GM19324 (cell line): ENCODE measurements at regions not wholly inside any gene's neighbourhood (a gene's known extent, or its start where the extent isn't known, plus 50 kb on each side); places are given as distances from the start of the nearest gene placed in this dataset.
"Not testable (repeated sequence)": the region's sequence is repeated elsewhere in the genome, so short reads cannot be mapped to it uniquely, and the experiment has no call there.

Experiments used
- ATAC-seq: cut with Tn5 transposase; IDR thresholded peaks from one replicate; pipeline ENCODE4 v1.9.1; 2021; ENCODE audit warnings: mild to moderate bottlenecking, moderate library complexity; ENCODE audit not compliant: unreplicated experiment, low FRiP score

GRCh38 chr4:167906851-167907250, 185.5 kb upstream of the ANXA10 start:
- ATAC-seq, result no peak

GRCh38 chr4:167908816-167909215, 183.5 kb upstream of the ANXA10 start:
- ATAC-seq, result no peak

DNA sequence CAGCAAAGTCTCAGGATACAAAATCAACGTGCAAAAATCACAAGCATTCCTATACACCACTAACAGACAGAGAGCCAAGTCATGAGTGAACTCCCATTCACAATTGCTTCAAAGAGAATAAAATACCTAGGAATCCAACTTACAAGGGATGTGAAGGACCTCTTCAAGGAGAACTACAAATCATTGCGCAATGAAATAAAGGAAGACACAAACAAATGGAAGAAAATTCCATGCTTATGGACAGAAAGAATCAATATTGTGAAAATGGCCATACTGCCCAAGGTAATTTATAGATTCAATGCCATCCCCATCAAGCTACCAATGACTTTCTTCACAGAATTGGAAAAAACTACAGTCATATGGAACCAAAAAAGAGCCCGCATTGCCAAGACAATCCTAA, 179.8 kb upstream of the ANXA10 start:
- ATAC-seq, result not testable (repeated sequence)

- no peak for ATAC-seq
These were observed 174.3 kb upstream of the ANXA10 start for GRCh38 chr4:167918077-167918476.

GRCh38 chr4:167930166-167930565, 162.2 kb upstream of the ANXA10 start:
- no peak for ATAC-seq

DNA sequence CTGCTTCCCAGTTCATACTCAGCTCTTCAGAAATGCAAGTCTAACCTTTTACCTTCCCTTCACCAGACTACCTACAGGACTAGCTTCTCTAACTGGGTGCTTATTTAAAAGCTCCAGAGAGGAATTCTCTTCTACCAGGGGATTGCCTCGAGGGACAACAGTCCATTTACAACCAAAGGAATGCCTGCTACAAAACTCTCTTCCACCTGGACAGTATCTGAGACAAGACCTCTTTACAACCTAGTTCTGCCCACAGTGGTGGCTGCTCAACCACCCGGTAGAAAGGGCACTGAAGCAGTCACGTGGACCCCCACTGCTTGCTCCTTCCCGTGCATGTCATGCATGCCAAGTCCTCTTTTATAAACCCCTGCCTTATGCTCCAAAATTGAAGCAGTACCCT, 158.1 kb upstream of the ANXA10 start:
- no peak for ATAC-seq

DNA sequence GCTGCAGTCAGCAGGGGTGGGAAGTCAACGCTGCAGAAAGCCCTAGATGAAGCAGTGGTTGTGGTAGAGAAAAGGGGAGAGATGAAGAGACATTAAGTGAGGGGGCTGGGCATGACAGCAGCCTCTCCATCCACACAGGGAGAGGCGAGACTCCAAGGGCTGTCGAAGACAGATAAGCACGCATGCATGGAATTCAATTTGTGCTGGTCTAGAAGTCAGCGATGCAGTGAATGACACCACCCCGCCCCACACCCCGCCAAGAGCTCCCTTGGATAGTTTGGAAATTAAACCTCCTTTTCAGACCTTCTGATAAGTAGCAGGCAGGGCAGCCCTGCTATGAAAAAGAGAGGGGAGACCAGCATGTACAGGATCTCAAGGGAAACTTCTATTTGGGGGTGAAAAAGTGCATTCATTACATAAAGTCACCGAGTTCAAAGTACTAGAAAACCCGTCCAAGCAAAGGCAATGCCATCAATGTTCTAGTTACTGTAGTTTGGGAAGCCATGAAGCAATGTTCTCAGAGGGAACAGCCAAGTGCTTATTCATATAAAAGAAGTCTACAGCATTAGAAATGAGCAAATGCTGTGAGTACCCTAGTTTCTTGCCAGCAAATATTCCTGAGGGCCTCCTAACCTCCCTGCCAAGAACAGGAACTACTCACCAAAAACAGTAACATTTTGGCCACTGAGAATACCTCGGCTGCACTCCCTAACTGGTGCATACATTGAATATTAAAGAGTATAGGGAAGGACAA, 152.3 kb upstream of the ANXA10 start:
- no peak for ATAC-seq

DNA sequence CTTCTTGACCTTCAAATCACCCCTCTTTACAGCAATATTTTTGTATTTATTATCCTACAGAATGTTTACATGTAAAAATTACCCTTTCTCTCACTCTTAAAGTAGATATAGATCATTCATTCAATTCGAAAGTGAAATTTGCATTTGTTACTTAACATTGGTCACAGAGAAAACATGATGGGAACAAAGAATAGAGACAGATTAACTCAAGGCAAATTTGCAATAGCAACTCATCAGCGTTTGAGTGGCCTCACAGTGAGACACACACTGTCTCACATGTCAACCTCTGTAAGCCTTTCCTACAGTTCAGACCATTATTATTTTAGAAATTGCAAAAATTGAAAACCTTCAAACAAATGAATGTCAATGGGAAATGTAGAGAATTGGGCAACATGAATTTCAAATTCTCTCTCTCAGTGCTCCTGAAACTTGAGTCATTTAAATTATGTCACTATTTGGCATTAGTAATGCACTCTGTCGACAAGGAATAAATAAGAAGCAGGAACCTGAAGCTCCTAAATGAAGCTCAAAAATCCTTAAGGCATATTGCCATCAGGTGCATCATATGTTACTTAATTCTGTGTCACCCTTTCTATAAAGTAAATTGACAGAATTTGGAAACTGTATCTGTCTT, 148.3 kb upstream of the ANXA10 start:
- peak; percentile 75 for ATAC-seq

- no peak for ATAC-seq
These were observed 147.6 kb upstream of the ANXA10 start for GRCh38 chr4:167944721-167945120.

GRCh38 chr4:167955006-167955405, 137.3 kb upstream of the ANXA10 start:
- ATAC-seq, result no peak

DNA sequence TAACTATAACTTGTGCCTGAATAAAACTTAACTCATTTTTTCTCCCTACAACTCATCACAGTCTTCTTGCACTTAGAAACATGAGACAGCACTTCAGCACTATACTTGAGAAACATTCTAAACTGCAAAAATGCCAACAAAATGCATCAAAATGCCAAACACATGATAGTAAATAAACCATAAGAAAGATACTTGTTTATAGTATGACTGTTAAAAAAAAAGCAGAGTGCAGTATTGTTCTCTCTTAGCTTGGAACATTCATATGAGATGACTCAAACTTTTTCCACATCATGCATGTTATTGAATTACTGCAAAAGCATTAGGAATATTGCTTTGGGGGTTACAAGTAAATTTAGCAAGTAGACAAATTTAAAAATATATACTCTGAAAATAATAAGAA, 135.7 kb upstream of the ANXA10 start:
- ATAC-seq, result no peak

- ATAC-seq, result no peak
These were observed 127.5 kb upstream of the ANXA10 start for GRCh38 chr4:167964766-167965373.

- ATAC-seq, result no peak
These were observed 126.2 kb upstream of the ANXA10 start for GRCh38 chr4:167966143-167966542.

- ATAC-seq, result no peak
These were observed 118.8 kb upstream of the ANXA10 start for GRCh38 chr4:167973513-167973912.

DNA sequence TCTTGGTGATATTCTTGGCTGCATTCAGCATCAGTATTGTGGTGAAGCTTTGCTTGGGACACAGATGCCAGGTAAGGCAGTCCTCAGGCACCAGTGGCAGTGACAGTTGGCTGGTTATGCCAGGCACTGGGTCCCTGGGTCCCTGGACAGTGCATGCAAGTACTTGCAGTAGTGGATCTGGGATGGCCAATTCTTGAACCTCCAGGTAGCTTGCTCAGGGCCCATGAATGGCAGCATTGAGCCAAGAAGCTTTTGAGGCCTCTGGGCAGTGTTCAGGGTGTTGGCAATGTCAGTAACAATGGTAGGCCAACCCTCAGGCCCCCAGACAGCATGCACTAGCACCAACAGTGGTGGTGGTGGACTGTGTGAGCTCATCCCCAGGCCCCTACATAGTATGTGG, 106.8 kb upstream of the ANXA10 start:
- no peak for ATAC-seq

- no peak for ATAC-seq
These were observed 106.3 kb upstream of the ANXA10 start for GRCh38 chr4:167986044-167986443.

GRCh38 chr4:167987285-167987684, 105.1 kb upstream of the ANXA10 start:
- ATAC-seq, result no peak

DNA sequence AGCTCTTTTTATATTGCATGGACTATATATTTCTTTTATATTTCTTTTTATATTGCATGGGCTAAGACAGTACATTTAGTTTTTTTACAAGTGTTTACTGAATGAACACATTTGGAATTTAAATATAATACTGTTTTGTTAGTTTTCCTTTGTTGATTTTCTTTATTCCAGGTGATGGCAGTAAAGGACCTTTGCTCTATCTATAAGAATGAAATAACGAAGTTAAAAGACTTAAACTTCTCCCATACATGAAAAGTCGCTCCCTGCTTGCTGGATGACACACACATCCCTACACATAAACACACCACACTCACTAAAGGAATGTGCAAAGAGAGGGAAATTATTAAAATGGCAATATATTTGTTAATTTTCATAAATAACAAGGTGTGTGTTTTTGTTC, 102.5 kb upstream of the ANXA10 start:
- ATAC-seq, result no peak

- not testable (repeated sequence) for ATAC-seq
These were observed 84.2 kb upstream of the ANXA10 start for GRCh38 chr4:168008112-168008511.

DNA sequence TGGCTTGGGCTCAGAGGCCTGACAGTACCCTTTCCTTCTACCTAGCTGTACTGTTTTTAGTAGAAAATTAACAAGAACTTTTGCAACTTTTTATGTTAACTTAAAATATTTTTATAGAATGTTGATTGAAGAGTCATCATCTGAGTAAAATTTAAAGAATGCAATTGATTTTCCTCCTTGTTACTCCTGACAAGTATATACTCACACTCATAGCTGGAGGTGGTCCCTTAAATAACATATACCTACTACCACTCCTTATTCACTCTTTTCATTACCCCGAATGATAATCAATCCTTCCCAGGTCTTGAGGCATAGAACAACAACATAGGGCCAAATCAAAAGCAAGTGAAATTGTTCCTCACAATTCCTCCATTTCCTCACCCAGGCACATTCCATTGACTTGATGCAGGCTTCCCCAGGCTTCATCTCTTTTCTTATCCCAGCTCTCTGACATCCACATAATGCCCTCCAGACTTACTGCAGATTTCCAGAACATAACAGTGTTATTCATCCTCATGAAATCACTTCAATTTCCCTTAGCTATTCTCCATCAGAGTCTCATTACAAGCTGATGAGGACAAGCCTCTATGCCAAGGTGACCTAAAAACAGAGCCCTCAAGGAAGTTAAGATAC, 73.2 kb upstream of the ANXA10 start:
- ATAC-seq, result no peak

- ATAC-seq, result no peak
These were observed 72.4 kb upstream of the ANXA10 start for GRCh38 chr4:168019921-168020320.
